Vagina (tissue), 2 donors: ENCODE measurements at regions not wholly inside any gene's neighbourhood (a gene's known extent, or its start where the extent isn't known, plus 50 kb on each side); places are given as distances from the start of the nearest gene placed in this dataset.

Experiments used
- POLR2AphosphoS5 ChIP-seq, 2 donors: sonication (generic); formaldehyde crosslinking; IDR thresholded peaks; one replicate each; pipeline ENCODE4 v1.9.0; 2017; ENCODE audit warnings: antibody characterized with exemption in 2 of 2, mild to moderate bottlenecking in 2 of 2, low read depth in 1 of 2; ENCODE audit not compliant: insufficient read depth in 1 of 2
- TF ChIP-seq, protein P1 (sequence below), 3 experiments: fragments of 450-650 bp in 2 of 3; fragments of 200-600 bp in 1 of 3; sonication (generic) in 1 of 3; IDR thresholded peaks; one replicate each; pipeline ENCODE4 v1.5.1; 2017 to 2019; ENCODE audit warnings: antibody characterized with exemption in 3 of 3, mild to moderate bottlenecking in 2 of 3, moderate library complexity in 2 of 3

DNA sequence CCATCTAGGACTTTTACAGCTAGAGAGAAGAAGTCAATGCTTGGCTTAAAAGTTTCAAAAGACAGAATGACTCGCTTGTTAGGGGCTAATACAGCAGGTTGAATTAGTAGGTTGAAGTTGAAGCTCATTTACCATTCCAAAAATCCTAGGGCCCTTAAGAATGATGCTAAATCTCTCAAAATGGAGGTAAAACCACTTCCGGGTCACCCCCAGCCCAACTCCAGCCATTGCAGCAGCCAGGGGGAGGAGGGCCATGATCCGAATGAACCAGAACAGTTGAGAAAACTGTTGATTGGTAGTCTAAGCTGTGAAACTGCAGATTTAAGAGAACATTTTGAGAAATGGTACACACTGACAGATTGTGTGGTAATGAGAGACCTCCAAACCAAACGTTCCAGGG is 245.4 kb downstream of the HNRNPD start:
- TF ChIP-seq, protein P1, sequence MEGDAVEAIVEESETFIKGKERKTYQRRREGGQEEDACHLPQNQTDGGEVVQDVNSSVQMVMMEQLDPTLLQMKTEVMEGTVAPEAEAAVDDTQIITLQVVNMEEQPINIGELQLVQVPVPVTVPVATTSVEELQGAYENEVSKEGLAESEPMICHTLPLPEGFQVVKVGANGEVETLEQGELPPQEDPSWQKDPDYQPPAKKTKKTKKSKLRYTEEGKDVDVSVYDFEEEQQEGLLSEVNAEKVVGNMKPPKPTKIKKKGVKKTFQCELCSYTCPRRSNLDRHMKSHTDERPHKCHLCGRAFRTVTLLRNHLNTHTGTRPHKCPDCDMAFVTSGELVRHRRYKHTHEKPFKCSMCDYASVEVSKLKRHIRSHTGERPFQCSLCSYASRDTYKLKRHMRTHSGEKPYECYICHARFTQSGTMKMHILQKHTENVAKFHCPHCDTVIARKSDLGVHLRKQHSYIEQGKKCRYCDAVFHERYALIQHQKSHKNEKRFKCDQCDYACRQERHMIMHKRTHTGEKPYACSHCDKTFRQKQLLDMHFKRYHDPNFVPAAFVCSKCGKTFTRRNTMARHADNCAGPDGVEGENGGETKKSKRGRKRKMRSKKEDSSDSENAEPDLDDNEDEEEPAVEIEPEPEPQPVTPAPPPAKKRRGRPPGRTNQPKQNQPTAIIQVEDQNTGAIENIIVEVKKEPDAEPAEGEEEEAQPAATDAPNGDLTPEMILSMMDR (IDR thresholded peaks at IDR 0.05), result no peak
- no peak for TF ChIP-seq POLR2AphosphoS5 (IDR thresholded peaks at IDR 0.05; ENCODE audit: insufficient read depth in 1 of 2, low read depth in 1 of 2)
